ENCODE measurements at regions not wholly inside any gene's neighbourhood (a gene's known extent, or its start where the extent isn't known, plus 50 kb on each side); places are given as distances from the start of the nearest gene placed in this dataset.

DNA sequence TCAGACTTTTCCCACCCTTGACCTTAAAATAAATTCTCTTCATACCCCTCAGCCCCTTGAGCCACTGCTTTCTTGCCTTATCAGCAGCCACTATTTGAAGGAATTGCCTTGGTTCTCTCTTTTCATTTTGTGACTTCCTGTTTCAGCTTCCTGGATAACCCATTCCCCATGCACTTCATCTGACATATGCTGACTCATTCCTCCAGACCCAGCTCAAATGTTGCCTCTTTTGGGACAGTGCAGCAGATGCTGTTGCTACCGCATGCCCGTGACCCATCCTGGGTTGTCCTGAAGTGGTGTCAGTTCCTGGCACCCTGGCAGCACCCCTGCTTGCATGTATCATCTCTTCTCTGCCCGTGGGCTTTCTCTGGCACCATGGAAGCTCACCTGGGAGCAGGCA lies 496.1 kb downstream of the PTPRU start:
- Histone ChIP-seq H4K20me1 (ENCODE audit: insufficient read depth, low read length) (no peaks in the 10 kb centered on the region), H3K9me3 (ENCODE audit: insufficient read depth, low read depth, low read length) (no peaks in the 10 kb centered on the region), H3K27me3 (ENCODE audit: insufficient read depth, low read length) (no peaks in the 10 kb centered on the region), H3K4me2 (ENCODE audit: low read length) (no peak overlapping the region), H3K27ac (ENCODE audit: low read depth, low read length) (no peak overlapping the region), H3K4me1 (ENCODE audit: insufficient read depth, low read length) (no peaks in the 10 kb centered on the region), H3K36me3 (ENCODE audit: insufficient read depth, low read length) (no peaks in the 10 kb centered on the region), H3K9ac (ENCODE audit: low read length) (no peak overlapping the region), H2AFZ (ENCODE audit: low read depth, low read length) (no peak overlapping the region), H3K4me3 (ENCODE audit: insufficient read depth, low read depth, low read length) (no peak overlapping the region), H3K79me2 (ENCODE audit: insufficient read depth, low read length) (no peaks in the 10 kb centered on the region)
- H3K27me3 Mint-ChIP-seq (ENCODE audit: low read depth, unreplicated experiment): peaks cover 58% of the 10 kb centered on the region
- DNase-seq (ENCODE audit: low read depth) (no peak), FAIRE-seq (no peak)
- H3K9me3 Mint-ChIP-seq (ENCODE audit: unreplicated experiment): peaks cover 2% of the 10 kb centered on the region
- H3K27ac Mint-ChIP-seq (ENCODE audit: unreplicated experiment): no peak overlapping the region
- peaks cover 3% of the 10 kb centered on the region for H3K4me1 Mint-ChIP-seq (ENCODE audit: low read depth, unreplicated experiment)
- no peak for TF ChIP-seq EZH2 (IDR thresholded peaks at IDR 0.05; ENCODE audit: insufficient read depth, low read length)
- TF ChIP-seq, protein P1, sequence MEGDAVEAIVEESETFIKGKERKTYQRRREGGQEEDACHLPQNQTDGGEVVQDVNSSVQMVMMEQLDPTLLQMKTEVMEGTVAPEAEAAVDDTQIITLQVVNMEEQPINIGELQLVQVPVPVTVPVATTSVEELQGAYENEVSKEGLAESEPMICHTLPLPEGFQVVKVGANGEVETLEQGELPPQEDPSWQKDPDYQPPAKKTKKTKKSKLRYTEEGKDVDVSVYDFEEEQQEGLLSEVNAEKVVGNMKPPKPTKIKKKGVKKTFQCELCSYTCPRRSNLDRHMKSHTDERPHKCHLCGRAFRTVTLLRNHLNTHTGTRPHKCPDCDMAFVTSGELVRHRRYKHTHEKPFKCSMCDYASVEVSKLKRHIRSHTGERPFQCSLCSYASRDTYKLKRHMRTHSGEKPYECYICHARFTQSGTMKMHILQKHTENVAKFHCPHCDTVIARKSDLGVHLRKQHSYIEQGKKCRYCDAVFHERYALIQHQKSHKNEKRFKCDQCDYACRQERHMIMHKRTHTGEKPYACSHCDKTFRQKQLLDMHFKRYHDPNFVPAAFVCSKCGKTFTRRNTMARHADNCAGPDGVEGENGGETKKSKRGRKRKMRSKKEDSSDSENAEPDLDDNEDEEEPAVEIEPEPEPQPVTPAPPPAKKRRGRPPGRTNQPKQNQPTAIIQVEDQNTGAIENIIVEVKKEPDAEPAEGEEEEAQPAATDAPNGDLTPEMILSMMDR (IDR thresholded peaks at IDR 0.05; ENCODE audit: insufficient read depth, low read depth, low read length): no peak
- H3K36me3 Mint-ChIP-seq (ENCODE audit: low read depth, unreplicated experiment): no peaks in the 10 kb centered on the region
- H3K4me3 Mint-ChIP-seq (ENCODE audit: unreplicated experiment): no peak overlapping the region

DNA sequence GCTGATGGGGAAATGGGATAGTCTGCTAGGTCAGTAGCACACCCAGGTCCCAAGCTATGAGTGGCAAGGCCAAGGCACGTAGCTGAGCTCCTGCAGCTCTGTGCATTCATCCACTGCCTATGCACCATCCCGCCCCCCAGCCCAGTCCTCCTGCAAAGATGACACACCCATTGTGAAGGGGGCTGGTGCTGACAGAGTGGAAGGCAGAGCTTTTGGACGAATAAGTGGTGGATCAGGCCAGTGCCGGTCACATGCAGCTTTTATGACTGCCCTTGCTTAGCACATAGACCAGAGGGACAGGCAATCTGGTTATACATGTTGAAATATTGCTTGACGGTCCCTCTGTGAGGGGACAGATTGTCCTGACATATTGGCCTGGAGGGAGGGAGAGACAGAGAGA lies 494.3 kb downstream of the PTPRU start:
- Histone ChIP-seq H3K79me2 (ENCODE audit: insufficient read depth, low read length) (no peaks in the 10 kb centered on the region), H3K9me3 (ENCODE audit: insufficient read depth, low read depth, low read length) (no peaks in the 10 kb centered on the region), H3K9ac (ENCODE audit: low read length) (no peak overlapping the region), H3K4me3 (ENCODE audit: insufficient read depth, low read depth, low read length) (no peak overlapping the region), H3K36me3 (ENCODE audit: insufficient read depth, low read length) (no peaks in the 10 kb centered on the region), H4K20me1 (ENCODE audit: insufficient read depth, low read length) (no peaks in the 10 kb centered on the region), H3K4me1 (ENCODE audit: insufficient read depth, low read length) (no peaks in the 10 kb centered on the region), H3K4me2 (ENCODE audit: low read length) (no peak overlapping the region), H3K27ac (ENCODE audit: low read depth, low read length) (no peak overlapping the region), H3K27me3 (ENCODE audit: insufficient read depth, low read length) (peaks cover 7% of the 10 kb centered on the region), H2AFZ (ENCODE audit: low read depth, low read length) (no peak overlapping the region)
- peaks cover 3% of the 10 kb centered on the region for H3K4me1 Mint-ChIP-seq (ENCODE audit: low read depth, unreplicated experiment)
- no peak overlapping the region for H3K27ac Mint-ChIP-seq (ENCODE audit: unreplicated experiment)
- no peak overlapping the region for H3K4me3 Mint-ChIP-seq (ENCODE audit: unreplicated experiment)
- H3K9me3 Mint-ChIP-seq (ENCODE audit: unreplicated experiment): peaks cover 2% of the 10 kb centered on the region
- DNase-seq (ENCODE audit: low read depth) (no peak), FAIRE-seq (no peak)
- TF ChIP-seq, protein P1 (IDR thresholded peaks at IDR 0.05; ENCODE audit: insufficient read depth, low read depth, low read length): no peak
- no peak for TF ChIP-seq EZH2 (IDR thresholded peaks at IDR 0.05; ENCODE audit: insufficient read depth, low read length)
- H3K27me3 Mint-ChIP-seq (ENCODE audit: low read depth, unreplicated experiment): peaks cover 57% of the 10 kb centered on the region
- no peaks in the 10 kb centered on the region for H3K36me3 Mint-ChIP-seq (ENCODE audit: low read depth, unreplicated experiment)

- Histone ChIP-seq H3K27me3 (ENCODE audit: insufficient read depth, low read length) (peaks cover 8% of the 10 kb centered on the region), H2AFZ (ENCODE audit: low read depth, low read length) (no peak overlapping the region), H3K36me3 (ENCODE audit: insufficient read depth, low read length) (no peaks in the 10 kb centered on the region), H3K4me3 (ENCODE audit: insufficient read depth, low read depth, low read length) (no peak overlapping the region), H3K9ac (ENCODE audit: low read length) (no peak overlapping the region), H3K9me3 (ENCODE audit: insufficient read depth, low read depth, low read length) (peaks cover 2% of the 10 kb centered on the region), H3K79me2 (ENCODE audit: insufficient read depth, low read length) (no peaks in the 10 kb centered on the region), H4K20me1 (ENCODE audit: insufficient read depth, low read length) (no peaks in the 10 kb centered on the region), H3K4me1 (ENCODE audit: insufficient read depth, low read length) (no peaks in the 10 kb centered on the region), H3K4me2 (ENCODE audit: low read length) (no peak overlapping the region), H3K27ac (ENCODE audit: low read depth, low read length) (no peak overlapping the region)
- H3K9me3 Mint-ChIP-seq (ENCODE audit: unreplicated experiment): peaks cover 2% of the 10 kb centered on the region
- peaks cover 3% of the 10 kb centered on the region for H3K4me1 Mint-ChIP-seq (ENCODE audit: low read depth, unreplicated experiment)
- TF ChIP-seq, protein P1 (IDR thresholded peaks at IDR 0.05; ENCODE audit: insufficient read depth, low read depth, low read length): no peak
- no peak for DNase-seq (ENCODE audit: low read depth)
- H3K36me3 Mint-ChIP-seq (ENCODE audit: low read depth, unreplicated experiment): no peaks in the 10 kb centered on the region
- no peak for FAIRE-seq
- no peak overlapping the region for H3K4me3 Mint-ChIP-seq (ENCODE audit: unreplicated experiment)
- no peak overlapping the region for H3K27ac Mint-ChIP-seq (ENCODE audit: unreplicated experiment)
- H3K27me3 Mint-ChIP-seq (ENCODE audit: low read depth, unreplicated experiment): peaks cover 56% of the 10 kb centered on the region
These were observed 493.0 kb downstream of the PTPRU start for GRCh38 chr1:29729281-29729680.
